Erythroblast (primary cell): ENCODE measurements at regions not wholly inside any gene's neighbourhood (a gene's known extent, or its start where the extent isn't known, plus 50 kb on each side); places are given as distances from the start of the nearest gene placed in this dataset.

ENCODE experiments used
- GATA1 ChIP-seq: IDR thresholded peaks from 2 replicates; pipeline ENCODE4 v1.6.1; 2011; ENCODE audit warnings: low read depth, mild to moderate bottlenecking, control low read depth, low read length, moderate library complexity
- POLR2A ChIP-seq: IDR thresholded peaks from 2 replicates; pipeline ENCODE4 v1.6.1; 2011; ENCODE audit warnings: mild to moderate bottlenecking, low read length

GRCh38 chr6:169974663-169975062 is 223.2 kb downstream of the ERMARD start:
- TF ChIP-seq POLR2A: no peak
- no peak for TF ChIP-seq GATA1
